ENCODE measurements at regions not wholly inside any gene's neighbourhood (a gene's known extent, or its start where the extent isn't known, plus 50 kb on each side); places are given as distances from the start of the nearest gene placed in this dataset.
"Not testable (repeated sequence)": the region's sequence is repeated elsewhere in the genome, so short reads cannot be mapped to it uniquely, and the experiment has no call there.

- not testable (repeated sequence) for TF ChIP-seq CTCF, POLR2A (IDR thresholded peaks at IDR 0.05)
These were observed 260.2 kb downstream of the CEMIP2 start for GRCh38 chr9:71508141-71508540.

Measured in tibial nerve (tissue), 3 donors.